ENCODE measurements at regions not wholly inside any gene's neighbourhood (a gene's known extent, or its start where the extent isn't known, plus 50 kb on each side); places are given as distances from the start of the nearest gene placed in this dataset.

DNA sequence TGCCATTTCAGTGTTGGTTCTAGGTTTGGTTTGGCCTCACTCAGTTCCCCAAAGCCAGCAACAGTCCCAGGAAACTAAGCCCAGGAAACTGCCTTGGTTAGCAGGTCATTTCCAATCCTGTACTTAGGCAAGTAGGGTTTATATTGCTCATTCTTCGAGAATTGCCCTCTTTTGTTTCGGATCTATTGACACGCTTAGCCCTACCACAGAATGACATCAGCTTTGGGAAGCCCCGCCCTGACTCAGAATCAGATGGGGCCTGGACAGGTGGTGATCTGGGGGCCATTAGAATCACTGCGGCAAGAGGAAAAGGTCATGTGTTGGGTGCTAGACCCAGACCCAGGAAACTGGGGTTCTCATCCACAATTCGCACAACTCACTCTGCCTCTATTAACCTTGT, 578.2 kb downstream of the QKI start:
- TF ChIP-seq POLR2A (IDR thresholded peaks at IDR 0.05) (no peak), POLR2AphosphoS5 (IDR thresholded peaks at IDR 0.05; ENCODE audit: insufficient read depth in 1 of 2, low read depth in 1 of 2) (no peak)
- TF ChIP-seq, protein P1, sequence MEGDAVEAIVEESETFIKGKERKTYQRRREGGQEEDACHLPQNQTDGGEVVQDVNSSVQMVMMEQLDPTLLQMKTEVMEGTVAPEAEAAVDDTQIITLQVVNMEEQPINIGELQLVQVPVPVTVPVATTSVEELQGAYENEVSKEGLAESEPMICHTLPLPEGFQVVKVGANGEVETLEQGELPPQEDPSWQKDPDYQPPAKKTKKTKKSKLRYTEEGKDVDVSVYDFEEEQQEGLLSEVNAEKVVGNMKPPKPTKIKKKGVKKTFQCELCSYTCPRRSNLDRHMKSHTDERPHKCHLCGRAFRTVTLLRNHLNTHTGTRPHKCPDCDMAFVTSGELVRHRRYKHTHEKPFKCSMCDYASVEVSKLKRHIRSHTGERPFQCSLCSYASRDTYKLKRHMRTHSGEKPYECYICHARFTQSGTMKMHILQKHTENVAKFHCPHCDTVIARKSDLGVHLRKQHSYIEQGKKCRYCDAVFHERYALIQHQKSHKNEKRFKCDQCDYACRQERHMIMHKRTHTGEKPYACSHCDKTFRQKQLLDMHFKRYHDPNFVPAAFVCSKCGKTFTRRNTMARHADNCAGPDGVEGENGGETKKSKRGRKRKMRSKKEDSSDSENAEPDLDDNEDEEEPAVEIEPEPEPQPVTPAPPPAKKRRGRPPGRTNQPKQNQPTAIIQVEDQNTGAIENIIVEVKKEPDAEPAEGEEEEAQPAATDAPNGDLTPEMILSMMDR (IDR thresholded peaks at IDR 0.05) = no peak
- no peak overlapping the region for H3K27ac ChIP-seq
- no peaks in the 10 kb centered on the region for H3K9me3 ChIP-seq
- H3K27me3 ChIP-seq = no peaks in the 10 kb centered on the region
- no peak for DNase-seq (ENCODE audit: extremely low spot score in 2 of 2)
- H3K4me3 ChIP-seq = no peak overlapping the region
- no peaks in the 10 kb centered on the region for H3K36me3 ChIP-seq
- intact Hi-C loops (cut with DNase I) = no loop called here
- no peaks in the 10 kb centered on the region for H3K4me1 ChIP-seq

DNA sequence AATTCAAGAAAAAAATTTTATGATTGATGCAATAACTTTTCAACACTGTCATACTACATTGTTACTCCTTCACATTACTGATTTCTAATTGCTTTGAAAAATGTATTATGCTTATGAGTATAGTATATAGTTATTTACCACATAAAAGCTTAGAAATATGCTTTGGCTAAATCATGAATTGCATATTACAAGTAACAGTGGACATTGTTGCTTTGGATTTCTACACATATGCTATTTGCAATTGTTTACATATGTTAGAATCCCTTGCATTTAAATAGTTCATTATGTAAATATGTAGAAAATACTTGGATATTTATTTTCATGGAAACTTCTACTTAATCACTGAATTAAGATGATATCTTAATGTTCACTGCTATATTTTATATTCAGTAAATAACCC, 577.5 kb downstream of the QKI start:
- DNase-seq (ENCODE audit: extremely low spot score in 2 of 2) = no peak
- intact Hi-C loops (cut with DNase I) = no loop called here

DNA sequence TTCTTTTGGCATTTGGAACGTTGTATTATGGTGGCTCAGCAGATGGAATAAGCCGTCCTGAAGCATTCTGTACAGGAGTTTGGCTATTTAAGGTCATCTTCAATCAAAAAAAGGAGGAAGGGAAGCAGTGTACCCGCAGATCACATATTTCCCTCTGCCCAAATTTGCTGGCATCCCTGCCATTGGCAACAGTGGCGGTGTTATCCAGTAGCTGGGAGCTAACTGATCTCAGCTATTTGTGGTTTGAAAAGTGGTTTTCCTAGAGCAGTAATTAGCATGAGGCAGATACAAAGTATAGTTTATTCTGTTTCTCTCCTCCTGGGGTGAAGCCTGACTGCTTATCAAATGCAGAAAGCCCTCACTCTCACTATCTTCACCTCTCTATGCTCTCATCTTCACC, 576.8 kb downstream of the QKI start:
- no peak overlapping the region for H3K27ac ChIP-seq
- no peaks in the 10 kb centered on the region for H3K36me3 ChIP-seq
- DNase-seq (ENCODE audit: extremely low spot score in 2 of 2) = no peak
- H3K9me3 ChIP-seq = no peaks in the 10 kb centered on the region
- H3K27me3 ChIP-seq = no peaks in the 10 kb centered on the region
- H3K4me1 ChIP-seq = no peaks in the 10 kb centered on the region
- intact Hi-C loops (cut with DNase I) = no loop called here
- no peak overlapping the region for H3K4me3 ChIP-seq
- TF ChIP-seq POLR2A (IDR thresholded peaks at IDR 0.05) (no peak), POLR2AphosphoS5 (IDR thresholded peaks at IDR 0.05; ENCODE audit: insufficient read depth in 1 of 2, low read depth in 1 of 2) (no peak)
- TF ChIP-seq, protein P1 (IDR thresholded peaks at IDR 0.05) = no peak

More for the DNA sequence above, 577.5 kb downstream of the QKI start:
- H3K27me3 ChIP-seq = no peaks in the 10 kb centered on the region
- no peaks in the 10 kb centered on the region for H3K9me3 ChIP-seq
- H3K27ac ChIP-seq = no peak overlapping the region
- H3K36me3 ChIP-seq = no peaks in the 10 kb centered on the region
- TF ChIP-seq, protein P1 (IDR thresholded peaks at IDR 0.05) = no peak
- no peak for TF ChIP-seq POLR2A (IDR thresholded peaks at IDR 0.05)
- no peak for TF ChIP-seq POLR2AphosphoS5 (IDR thresholded peaks at IDR 0.05; ENCODE audit: insufficient read depth in 1 of 2, low read depth in 1 of 2)
- H3K4me3 ChIP-seq = no peak overlapping the region
- H3K4me1 ChIP-seq = no peaks in the 10 kb centered on the region

DNA sequence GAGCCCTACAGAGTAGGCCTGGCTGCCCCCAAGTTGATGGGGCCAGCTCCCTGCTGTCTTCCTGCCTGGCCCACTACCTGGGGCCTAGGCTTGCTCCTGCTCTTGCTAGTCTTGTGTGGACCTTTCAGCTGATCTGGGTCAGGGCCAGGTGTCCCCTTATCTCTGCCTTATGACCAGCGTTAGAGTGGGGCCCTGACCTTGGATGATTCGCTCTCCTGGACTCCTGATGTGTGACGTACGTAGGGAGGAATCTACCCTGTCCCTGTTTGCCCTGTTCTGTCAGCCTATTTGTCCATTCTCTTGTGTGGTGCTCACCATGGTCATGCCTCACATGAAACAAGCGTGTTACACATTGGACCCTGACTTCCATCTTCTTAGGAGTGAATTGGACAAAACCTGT, 571.8 kb downstream of the QKI start:
- intact Hi-C loops (cut with DNase I) = no loop called here
- no peaks in the 10 kb centered on the region for H3K9me3 ChIP-seq
- TF ChIP-seq POLR2A (IDR thresholded peaks at IDR 0.05) (no peak), POLR2AphosphoS5 (IDR thresholded peaks at IDR 0.05; ENCODE audit: insufficient read depth in 1 of 2, low read depth in 1 of 2) (no peak)
- TF ChIP-seq, protein P1 (IDR thresholded peaks at IDR 0.05) = no peak
- H3K4me3 ChIP-seq = no peak overlapping the region
- H3K36me3 ChIP-seq = no peaks in the 10 kb centered on the region
- DNase-seq (ENCODE audit: extremely low spot score in 2 of 2) = no peak
- H3K27me3 ChIP-seq = no peaks in the 10 kb centered on the region
- H3K4me1 ChIP-seq = no peaks in the 10 kb centered on the region
- H3K27ac ChIP-seq = no peak overlapping the region

DNA sequence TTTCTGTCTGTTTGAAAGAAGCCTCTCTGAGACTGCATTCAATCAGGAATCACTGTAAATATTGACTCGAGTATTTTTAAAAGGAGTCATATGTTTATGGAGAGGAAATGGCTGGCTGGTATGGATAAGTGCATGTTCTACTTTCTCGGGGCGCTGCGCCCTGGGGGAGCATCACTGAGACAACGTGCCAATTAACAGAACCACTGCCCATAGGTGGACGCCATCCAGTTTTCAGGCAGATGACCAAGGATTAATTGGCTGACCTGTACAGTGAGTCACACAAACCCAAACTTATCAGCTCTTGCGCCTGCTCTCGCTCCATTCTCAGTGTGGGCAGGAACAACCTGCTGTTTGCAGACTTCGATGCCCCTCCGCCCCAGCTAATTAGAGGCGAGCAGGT, 571.2 kb downstream of the QKI start:
- TF ChIP-seq, protein P1 (IDR thresholded peaks at IDR 0.05) = no peak
- TF ChIP-seq POLR2A (IDR thresholded peaks at IDR 0.05) (no peak), POLR2AphosphoS5 (IDR thresholded peaks at IDR 0.05; ENCODE audit: insufficient read depth in 1 of 2, low read depth in 1 of 2) (no peak)
- peak in 1 of 2 donors; percentile 72 for DNase-seq (ENCODE audit: extremely low spot score in 2 of 2)

More for the DNA sequence above, 571.2 kb downstream of the QKI start:
- Histone ChIP-seq H3K4me1 (no peaks in the 10 kb centered on the region), H3K9me3 (no peaks in the 10 kb centered on the region), H3K36me3 (no peaks in the 10 kb centered on the region), H3K27me3 (no peaks in the 10 kb centered on the region), H3K27ac (no peak overlapping the region), H3K4me3 (no peak overlapping the region)
- intact Hi-C loops (cut with DNase I) = no loop called here
